Mucosa of rectum (tissue), 2 donors: ENCODE measurements at regions not wholly inside any gene's neighbourhood (a gene's known extent, or its start where the extent isn't known, plus 50 kb on each side); places are given as distances from the start of the nearest gene placed in this dataset.

Experiments
- H3K27ac ChIP-seq, 2 donors: one replicate each; pipeline ENCODE4 v1.7.0; 2013; ENCODE audit warnings: inconsistent platforms in 2 of 2, low read depth in 2 of 2, low read length in 2 of 2
- H3K27me3 ChIP-seq, 2 donors: one replicate each; pipeline ENCODE4 v1.7.0; 2013; ENCODE audit warnings: low read length in 2 of 2; ENCODE audit not compliant: control insufficient read depth in 2 of 2, insufficient read depth in 2 of 2
- H3K36me3 ChIP-seq, 2 donors: one replicate each; pipeline ENCODE4 v1.7.0; 2013; ENCODE audit warnings: low read length in 2 of 2; ENCODE audit not compliant: control insufficient read depth in 2 of 2, insufficient read depth in 2 of 2
- H3K4me1 ChIP-seq, 2 donors: one replicate each; pipeline ENCODE4 v1.7.0; 2013; ENCODE audit warnings: low read length in 2 of 2, mild to moderate bottlenecking in 1 of 2; ENCODE audit not compliant: control insufficient read depth in 2 of 2, insufficient read depth in 2 of 2
- H3K4me3 ChIP-seq, 2 donors: one replicate each; pipeline ENCODE4 v1.7.0; 2013; ENCODE audit warnings: low read length in 2 of 2
- H3K9ac ChIP-seq, 2 donors: one replicate each; pipeline ENCODE4 v1.7.0; 2013; ENCODE audit warnings: low read length in 2 of 2, low read depth in 1 of 2, mild to moderate bottlenecking in 1 of 2
- H3K9me3 ChIP-seq, 2 donors: one replicate each; pipeline ENCODE4 v1.7.0; 2013; ENCODE audit warnings: low read length in 2 of 2; ENCODE audit not compliant: control insufficient read depth in 2 of 2
- donor health status: healthy.
- donor health status: Normal muscosa, but diverticular disease.

DNA sequence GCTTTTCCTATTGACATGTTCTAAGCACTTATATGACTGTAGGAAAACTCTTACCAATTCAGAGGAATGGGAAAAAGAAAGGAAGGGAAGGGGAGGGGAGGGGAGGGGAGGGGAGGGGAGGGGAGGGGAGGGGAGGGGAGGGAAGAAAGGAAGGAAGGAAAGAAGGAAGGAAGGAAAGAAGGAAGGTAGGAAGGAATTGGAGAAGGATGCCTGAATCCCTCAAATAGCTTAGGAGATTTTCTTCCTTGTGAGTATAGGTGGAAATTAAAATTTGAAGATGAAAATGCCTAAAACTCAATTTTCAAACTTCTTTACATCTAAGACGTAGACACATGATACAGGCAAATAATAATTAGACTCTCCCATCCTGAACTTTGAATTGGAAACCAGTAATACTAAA is 463.1 kb downstream of the SATB2 start:
- Histone ChIP-seq H3K4me3 (no peak overlapping the region), H3K9me3 (no peaks in the 10 kb centered on the region), H3K9ac (no peak overlapping the region), H3K27me3 (no peaks in the 10 kb centered on the region), H3K4me1 (no peaks in the 10 kb centered on the region), H3K36me3 (no peaks in the 10 kb centered on the region), H3K27ac (no peak overlapping the region)

- Histone ChIP-seq H3K4me3 (no peak overlapping the region), H3K4me1 (no peaks in the 10 kb centered on the region), H3K27ac (no peak overlapping the region), H3K27me3 (no peaks in the 10 kb centered on the region), H3K36me3 (no peaks in the 10 kb centered on the region), H3K9ac (no peak overlapping the region), H3K9me3 (no peaks in the 10 kb centered on the region)
These were observed 466.3 kb downstream of the SATB2 start for GRCh38 chr2:198991431-198991830.

GRCh38 chr2:198975779-198976178 is 482.0 kb downstream of the SATB2 start:
- no peak overlapping the region for H3K27ac ChIP-seq
- H3K9me3 ChIP-seq = peaks cover 0 to 7% of the 10 kb centered on the region in 2 donors
- no peak overlapping the region for H3K4me3 ChIP-seq
- no peaks in the 10 kb centered on the region for H3K36me3 ChIP-seq
- H3K9ac ChIP-seq = no peak overlapping the region
- H3K4me1 ChIP-seq = no peaks in the 10 kb centered on the region
- H3K27me3 ChIP-seq = no peaks in the 10 kb centered on the region

GRCh38 chr2:198973785-198974184 is 484.0 kb downstream of the SATB2 start:
- Histone ChIP-seq H3K9me3 (peaks cover 0 to 7% of the 10 kb centered on the region in 2 donors), H3K27me3 (no peaks in the 10 kb centered on the region), H3K27ac (no peak overlapping the region), H3K36me3 (no peaks in the 10 kb centered on the region), H3K4me3 (no peak overlapping the region), H3K4me1 (peaks cover 0 to 12% of the 10 kb centered on the region in 2 donors), H3K9ac (no peak overlapping the region)

GRCh38 chr2:198973181-198973580 is 484.6 kb downstream of the SATB2 start:
- H3K4me3 ChIP-seq = no peak overlapping the region
- no peaks in the 10 kb centered on the region for H3K27me3 ChIP-seq
- peaks cover 0 to 7% of the 10 kb centered on the region in 2 donors for H3K9me3 ChIP-seq
- peaks cover 0 to 18% of the 10 kb centered on the region in 2 donors for H3K4me1 ChIP-seq
- no peak overlapping the region for H3K27ac ChIP-seq
- H3K9ac ChIP-seq = no peak overlapping the region
- no peaks in the 10 kb centered on the region for H3K36me3 ChIP-seq

- Histone ChIP-seq H3K27me3 (no peaks in the 10 kb centered on the region), H3K9ac (no peak overlapping the region), H3K27ac (peak overlapping the region in 1 of 2 donors; percentile 26), H3K4me3 (no peak overlapping the region), H3K4me1 (peaks cover 3 to 19% of the 10 kb centered on the region in 2 donors), H3K9me3 (peaks cover 0 to 3% of the 10 kb centered on the region in 2 donors), H3K36me3 (no peaks in the 10 kb centered on the region)
These were observed 489.2 kb downstream of the SATB2 start for GRCh38 chr2:198968545-198968944.

- Histone ChIP-seq H3K9me3 (no peaks in the 10 kb centered on the region), H3K4me3 (no peak overlapping the region), H3K27me3 (no peaks in the 10 kb centered on the region), H3K36me3 (no peaks in the 10 kb centered on the region), H3K4me1 (peaks cover 3 to 19% of the 10 kb centered on the region in 2 donors), H3K27ac (no peak overlapping the region), H3K9ac (no peak overlapping the region)
These were observed 491.5 kb downstream of the SATB2 start for GRCh38 chr2:198966269-198966668.

DNA sequence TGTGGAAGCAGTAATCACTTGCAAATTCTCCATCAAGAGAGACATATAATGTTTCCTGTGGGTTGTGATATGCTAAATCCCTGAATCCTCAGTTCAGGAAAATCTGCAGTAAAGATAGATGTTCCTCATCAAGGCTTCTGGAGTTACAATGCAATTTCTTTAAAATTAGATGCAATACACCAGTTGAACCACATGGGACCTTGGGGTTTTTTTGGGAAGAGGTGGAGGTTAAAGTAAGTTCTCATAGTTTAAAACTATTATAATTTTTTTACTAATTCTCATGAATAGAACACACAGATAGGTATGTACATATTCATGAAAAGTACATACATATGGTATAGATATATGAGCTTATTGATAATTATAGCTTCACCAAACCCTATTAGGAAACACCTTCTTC is 496.2 kb downstream of the SATB2 start:
- H3K4me1 ChIP-seq = no peaks in the 10 kb centered on the region
- H3K9me3 ChIP-seq = no peaks in the 10 kb centered on the region
- no peak overlapping the region for H3K9ac ChIP-seq
- no peak overlapping the region for H3K4me3 ChIP-seq
- H3K36me3 ChIP-seq = no peaks in the 10 kb centered on the region
- no peak overlapping the region for H3K27ac ChIP-seq
- no peaks in the 10 kb centered on the region for H3K27me3 ChIP-seq

DNA sequence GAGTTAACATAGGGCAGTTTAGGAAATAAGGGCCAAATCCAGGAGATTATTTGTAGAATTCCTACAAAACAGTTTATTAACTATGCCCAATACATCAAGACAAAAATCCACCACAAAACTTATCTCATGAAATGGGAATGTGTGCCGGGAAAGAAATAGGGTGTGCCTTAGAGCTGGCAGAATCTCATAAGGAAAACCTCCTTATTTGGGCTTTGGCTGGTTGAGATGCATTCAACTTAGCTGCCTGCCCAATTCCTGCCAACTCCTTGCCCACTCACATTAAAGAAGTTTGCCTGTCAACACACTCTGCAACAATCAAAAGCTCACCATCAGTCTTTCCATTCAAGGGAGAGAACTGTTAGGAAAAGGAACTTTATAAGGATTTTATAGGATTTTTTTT is 500.6 kb downstream of the SATB2 start:
- Histone ChIP-seq H3K4me1 (peaks cover 0 to 6% of the 10 kb centered on the region in 2 donors), H3K36me3 (no peaks in the 10 kb centered on the region), H3K27ac (no peak overlapping the region), H3K27me3 (no peaks in the 10 kb centered on the region), H3K4me3 (no peak overlapping the region), H3K9ac (no peak overlapping the region), H3K9me3 (no peaks in the 10 kb centered on the region)

DNA sequence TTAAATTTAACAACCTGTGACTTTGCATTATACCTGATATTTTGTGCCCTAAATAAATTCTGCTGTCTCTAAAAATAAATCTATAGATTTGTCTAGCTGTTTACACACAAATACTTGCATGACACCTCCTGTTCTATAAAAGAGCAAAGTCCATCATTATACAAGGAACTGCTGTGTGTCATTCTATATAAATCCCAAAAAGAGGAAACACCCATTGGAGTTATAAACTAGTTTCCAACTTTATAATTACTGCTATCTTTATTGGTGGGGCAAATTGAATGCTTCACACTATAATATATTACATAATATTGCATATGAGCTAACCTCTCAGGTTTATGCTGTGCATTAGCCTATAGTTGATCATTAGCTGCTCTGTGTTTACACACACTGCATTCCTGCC is 504.4 kb downstream of the SATB2 start:
- Histone ChIP-seq H3K9ac (no peak overlapping the region), H3K27ac (peak overlapping the region in 1 of 2 donors; percentile 77), H3K9me3 (no peaks in the 10 kb centered on the region), H3K4me3 (peak overlapping the region in 1 of 2 donors; percentile 0), H3K27me3 (no peaks in the 10 kb centered on the region), H3K36me3 (no peaks in the 10 kb centered on the region), H3K4me1 (peaks cover 0 to 18% of the 10 kb centered on the region in 2 donors)

GRCh38 chr2:198950803-198951202 is 506.9 kb downstream of the SATB2 start:
- Histone ChIP-seq H3K9me3 (no peaks in the 10 kb centered on the region), H3K27me3 (no peaks in the 10 kb centered on the region), H3K4me1 (peaks cover 0 to 18% of the 10 kb centered on the region in 2 donors), H3K9ac (no peak overlapping the region), H3K36me3 (no peaks in the 10 kb centered on the region), H3K4me3 (no peak overlapping the region), H3K27ac (no peak overlapping the region)
